Cardiac septum (tissue), 1 donor: ENCODE measurements at regions not wholly inside any gene's neighbourhood (a gene's known extent, or its start where the extent isn't known, plus 50 kb on each side); places are given as distances from the start of the nearest gene placed in this dataset.

Experiments
- DNase-seq: peaks from one replicate; pipeline ENCODE4 v3.0.0-alpha.2; 2020; ENCODE audit warnings: low spot score
- intact Hi-C: fragments of 100-400 bp; cut with DNase I; formaldehyde crosslinking; loops from one replicate; pipeline ENCODE4 v1.14.0; 2022
- donor health status: DM: no; HTN: no; CAD: no.

- DNase-seq, result no peak
- intact Hi-C loops, result no loop called here
These were observed 180.3 kb downstream of the TFCP2L1 start for GRCh38 chr2:121104721-121105141.

GRCh38 chr2:121110924-121111323 lies 174.1 kb downstream of the TFCP2L1 start:
- intact Hi-C loops, result no loop called here
- no peak for DNase-seq

- intact Hi-C loops, result no loop called here
These were observed 166.1 kb downstream of the TFCP2L1 start for GRCh38 chr2:121118951-121119350.

GRCh38 chr2:121120411-121120810 lies 164.6 kb downstream of the TFCP2L1 start:
- no peak for DNase-seq
- intact Hi-C loops, result no loop called here

More at GRCh38 chr2:121118951-121119350, 166.1 kb downstream of the TFCP2L1 start:
- DNase-seq, result no peak

- intact Hi-C loops, result no loop called here
- DNase-seq, result peak; percentile 57
These were observed 164.0 kb downstream of the TFCP2L1 start for GRCh38 chr2:121120991-121121390.

- peak; percentile 46 for DNase-seq
- intact Hi-C loops, result no loop called here
These were observed 163.3 kb downstream of the TFCP2L1 start for GRCh38 chr2:121121661-121122060.

- peak; percentile 44 for DNase-seq
- intact Hi-C loops, result no loop called here
These were observed 161.7 kb downstream of the TFCP2L1 start for GRCh38 chr2:121123268-121123667.

GRCh38 chr2:121124330-121124729 lies 160.7 kb downstream of the TFCP2L1 start:
- peak; percentile 22 for DNase-seq
- intact Hi-C loops, result no loop called here

- intact Hi-C loops, result no loop called here
- no peak for DNase-seq
These were observed 159.7 kb downstream of the TFCP2L1 start for GRCh38 chr2:121125350-121125749.

- intact Hi-C loops, result no loop called here
- peak; percentile 70 for DNase-seq
These were observed 156.0 kb downstream of the TFCP2L1 start for GRCh38 chr2:121128741-121129659.

- intact Hi-C loops, result no loop called here
These were observed 155.3 kb downstream of the TFCP2L1 start for GRCh38 chr2:121129692-121130091.

GRCh38 chr2:121130301-121130850 lies 154.6 kb downstream of the TFCP2L1 start:
- peak; percentile 70 for DNase-seq
- intact Hi-C loops, result no loop called here

More at GRCh38 chr2:121129692-121130091, 155.3 kb downstream of the TFCP2L1 start:
- DNase-seq, result peak; percentile 73

GRCh38 chr2:121131375-121131774 lies 153.6 kb downstream of the TFCP2L1 start:
- DNase-seq, result no peak
- intact Hi-C loops, result no loop called here

GRCh38 chr2:121132054-121132761 lies 152.8 kb downstream of the TFCP2L1 start:
- peak; percentile 38 for DNase-seq
- intact Hi-C loops, result no loop called here

- DNase-seq, result no peak
- intact Hi-C loops, result no loop called here
These were observed 152.3 kb downstream of the TFCP2L1 start for GRCh38 chr2:121132762-121133107.

GRCh38 chr2:121133551-121134319 lies 151.3 kb downstream of the TFCP2L1 start:
- DNase-seq, result peak; percentile 66
- intact Hi-C loops, result no loop called here

GRCh38 chr2:121134728-121135127 lies 150.3 kb downstream of the TFCP2L1 start:
- DNase-seq, result peak; percentile 44
- intact Hi-C loops, result no loop called here

GRCh38 chr2:121135168-121135853 lies 149.7 kb downstream of the TFCP2L1 start:
- intact Hi-C loops, result no loop called here
- peak; percentile 46 for DNase-seq

GRCh38 chr2:121136323-121136722 lies 148.7 kb downstream of the TFCP2L1 start:
- DNase-seq, result peak; percentile 64
- intact Hi-C loops, result no loop called here
